ENCODE measurements at regions not wholly inside any gene's neighbourhood (a gene's known extent, or its start where the extent isn't known, plus 50 kb on each side); places are given as distances from the start of the nearest gene placed in this dataset.
"Not testable (repeated sequence)": the region's sequence is repeated elsewhere in the genome, so short reads cannot be mapped to it uniquely, and the experiment has no call there.

DNA sequence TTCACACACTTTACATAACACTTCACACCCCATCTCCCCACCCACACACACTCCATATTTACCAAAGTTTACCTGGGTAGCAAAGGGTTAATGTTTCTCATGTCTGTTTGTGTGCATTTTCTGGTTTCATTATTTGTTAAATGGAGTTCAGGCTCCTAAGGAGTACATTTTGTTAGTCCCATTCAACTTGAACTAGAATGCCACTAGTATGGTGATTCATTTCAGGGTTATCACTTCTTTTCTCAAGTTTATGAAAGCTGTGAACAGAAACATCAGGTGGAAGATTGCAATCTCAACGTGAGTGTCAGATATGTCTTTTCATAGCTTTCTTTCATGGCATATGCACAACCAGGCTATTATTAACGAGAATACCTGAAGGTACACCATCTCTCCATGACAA lies 1027.5 kb downstream of the GATA3 start:
- no peak for DNase-seq

DNA sequence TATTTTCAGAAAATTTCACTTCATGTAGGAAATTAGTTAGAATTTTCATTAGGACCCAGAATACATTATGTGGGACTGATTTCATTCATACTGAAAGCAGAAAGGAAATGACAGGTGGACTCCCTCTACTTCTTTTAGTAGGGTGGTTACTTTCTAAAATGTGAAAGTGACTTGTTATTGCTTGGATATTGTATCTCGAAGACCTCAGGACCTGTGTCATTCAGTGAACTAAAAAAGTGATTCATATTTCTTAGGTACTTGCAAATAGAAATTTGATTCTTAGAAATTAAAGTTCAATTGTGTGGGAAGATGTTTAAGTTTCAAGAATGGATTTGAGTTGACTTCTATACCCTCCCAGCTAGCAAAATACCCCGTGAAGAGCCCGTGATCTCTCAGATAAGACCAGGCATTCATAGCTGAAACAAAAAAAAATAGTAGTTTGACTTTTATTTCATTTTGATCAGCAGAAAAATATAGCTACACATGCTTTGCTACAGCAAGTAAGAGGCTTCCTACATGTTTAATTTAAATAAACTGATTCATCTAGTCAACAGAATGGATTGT lies 1037.1 kb downstream of the GATA3 start:
- DNase-seq: no peak

DNA sequence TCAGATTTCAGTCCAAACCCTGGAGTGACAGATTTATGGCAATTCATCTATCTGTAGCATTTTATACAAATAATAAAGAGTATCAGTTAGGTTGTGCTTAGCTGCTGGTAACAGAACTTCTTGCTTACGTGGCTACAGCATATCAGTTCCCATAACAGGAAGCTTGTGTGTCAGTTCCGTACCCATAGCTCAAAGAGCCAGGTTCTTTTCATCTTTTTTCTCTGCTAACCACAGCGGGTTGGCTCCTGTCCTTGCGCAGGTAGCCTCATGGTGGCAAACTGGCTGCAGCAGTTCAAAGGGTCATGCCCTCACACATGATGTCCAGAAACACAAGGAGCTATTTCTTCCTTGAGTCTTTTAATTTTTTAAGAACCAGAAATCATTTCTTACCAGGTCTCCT lies 1041.8 kb downstream of the GATA3 start:
- no peak for DNase-seq

DNA sequence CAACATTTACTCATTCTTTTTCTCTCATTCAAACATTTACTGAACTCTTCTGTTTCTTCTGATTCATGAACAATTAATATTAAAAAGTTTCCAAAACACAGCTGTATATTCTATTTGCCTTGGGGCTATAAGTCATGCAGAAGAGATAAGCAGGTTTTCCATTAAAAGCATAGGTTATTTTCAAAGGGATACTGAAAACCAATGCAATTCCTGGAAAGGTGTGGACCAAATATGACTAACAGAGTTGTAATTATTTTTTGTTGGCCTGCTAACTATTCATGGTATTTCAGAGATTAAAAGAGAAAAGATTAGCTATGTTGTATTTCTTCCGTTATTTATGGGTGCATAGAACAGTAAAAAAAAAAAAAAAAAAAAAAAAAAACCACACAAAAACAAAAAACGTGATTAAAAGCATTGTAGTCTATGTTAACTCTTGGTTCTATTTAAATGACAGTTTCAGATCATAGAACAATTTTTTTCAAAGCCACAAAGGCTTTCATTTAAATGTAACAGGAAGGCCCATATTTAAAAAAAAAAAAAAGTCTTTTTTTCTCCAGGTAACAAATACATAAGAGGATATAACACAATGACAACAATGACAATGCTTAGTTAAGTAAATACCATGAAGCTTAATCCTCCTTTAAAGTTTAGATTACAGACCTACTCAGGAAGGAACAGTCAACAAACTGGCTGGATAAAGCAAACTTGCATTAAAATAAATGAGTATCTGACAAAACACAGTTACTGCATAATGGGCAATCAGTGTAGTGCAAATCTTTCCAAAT lies 1042.9 kb downstream of the GATA3 start:
- no peak for DNase-seq

DNA sequence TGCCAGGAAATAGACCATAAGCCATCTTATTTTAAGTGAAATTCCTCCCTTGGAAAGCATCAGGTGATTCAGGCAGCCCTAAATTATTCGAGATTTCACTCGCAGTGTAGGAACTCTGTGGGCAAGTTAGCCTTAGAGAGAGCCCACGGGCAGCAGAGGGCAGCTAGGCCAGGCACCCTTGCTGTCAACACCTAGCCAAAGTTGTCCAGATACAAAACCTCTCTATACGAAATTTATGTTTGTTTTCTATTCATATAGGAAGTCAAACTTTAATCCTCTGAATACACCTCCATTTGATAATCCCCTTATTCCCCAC lies 1043.5 kb downstream of the GATA3 start:
- DNase-seq: no peak

DNA sequence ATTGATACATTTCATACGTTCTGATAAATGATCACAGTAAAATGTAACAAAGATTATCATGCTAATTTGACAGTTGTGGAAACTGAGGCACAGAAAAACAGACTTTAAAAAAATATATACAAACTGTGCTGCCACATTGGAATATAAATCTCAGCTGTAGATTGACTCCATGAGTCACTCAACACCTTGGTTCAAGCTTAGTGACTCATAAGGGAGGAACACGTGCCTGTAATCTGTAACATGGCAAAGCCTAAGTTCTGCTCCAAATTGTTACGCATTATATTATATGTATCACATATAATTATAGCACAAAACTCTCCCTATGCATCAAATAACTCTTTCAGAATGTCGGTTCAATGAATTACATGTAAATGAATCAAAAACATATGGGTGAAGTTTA lies 1047.5 kb downstream of the GATA3 start:
- DNase-seq: no peak

DNA sequence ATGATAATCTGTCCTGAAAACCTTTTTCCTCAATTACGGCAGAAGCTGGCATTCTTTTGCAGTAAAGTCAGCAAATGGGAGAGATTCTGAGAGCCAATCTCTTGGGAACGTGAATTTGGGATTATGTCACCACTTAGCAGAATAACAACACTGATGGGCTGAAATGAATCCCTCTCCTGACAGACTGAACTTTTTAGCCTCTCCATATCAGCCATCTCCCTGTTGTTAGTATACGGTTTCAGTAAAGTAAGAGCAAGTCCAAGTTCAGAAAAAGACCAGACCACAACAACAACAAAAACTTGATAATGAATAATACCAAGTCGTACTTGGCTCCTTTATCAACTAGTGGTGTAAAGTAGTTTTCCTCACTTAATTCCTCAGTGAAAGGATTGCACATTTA lies 1048.8 kb downstream of the GATA3 start:
- no peak for DNase-seq

DNA sequence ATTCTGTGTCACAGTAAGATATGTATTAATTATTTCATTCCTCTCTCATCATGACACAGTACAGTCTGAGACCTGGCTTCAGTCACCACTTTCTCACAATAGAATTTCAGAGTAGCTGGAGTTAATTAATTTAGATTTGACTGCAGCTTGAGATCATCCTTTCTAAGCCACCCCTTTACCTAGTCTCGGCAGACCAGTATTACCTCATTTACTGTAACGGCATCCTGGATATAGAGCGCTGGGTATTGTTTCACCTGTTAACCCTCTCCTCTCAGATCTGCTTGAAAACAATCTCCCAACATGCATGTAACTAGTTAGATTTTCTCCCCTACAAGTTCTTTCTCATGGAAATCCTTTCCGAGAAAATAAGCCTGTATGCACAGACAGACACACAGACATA lies 1057.5 kb downstream of the GATA3 start:
- DNase-seq: no peak

DNA sequence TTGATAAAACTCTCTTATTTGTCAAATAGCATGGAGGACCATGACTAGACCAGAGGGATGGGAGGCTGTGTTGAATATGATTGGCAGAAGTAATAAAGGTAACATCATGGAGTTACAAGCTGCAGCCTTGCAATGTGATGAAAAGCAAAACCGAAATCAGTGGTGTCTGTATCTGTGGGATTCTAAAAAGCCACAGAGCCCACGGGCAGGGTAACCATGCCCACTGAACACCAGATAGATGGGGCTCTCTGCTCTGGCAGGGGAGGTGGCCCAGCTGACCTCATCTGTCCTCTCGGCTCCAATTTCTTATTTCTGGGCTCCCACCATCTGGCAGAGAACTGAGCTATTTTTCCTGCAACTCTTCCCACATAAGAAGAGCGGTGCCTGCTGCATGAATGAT lies 1072.2 kb downstream of the GATA3 start:
- DNase-seq: no peak

DNA sequence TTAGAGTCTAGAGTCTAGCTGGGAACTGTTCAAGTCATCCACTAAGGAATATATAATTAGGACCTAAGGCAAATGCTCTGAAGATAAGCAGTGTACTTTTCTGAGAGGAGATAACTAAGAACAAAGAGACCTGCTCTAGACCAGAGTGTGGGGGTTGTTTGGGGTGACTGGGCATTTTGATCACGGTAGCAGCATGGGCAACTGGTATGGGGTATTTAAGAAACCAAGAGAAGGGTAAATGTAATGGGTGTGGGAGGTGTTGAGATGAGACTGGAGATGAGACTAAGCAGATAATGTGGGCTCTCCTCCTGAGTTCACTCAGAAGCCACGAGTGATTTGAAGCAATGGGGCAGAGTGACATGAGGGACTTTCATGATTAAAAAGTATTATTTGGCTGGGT lies 1082.9 kb downstream of the GATA3 start:
- no peak for DNase-seq

DNA sequence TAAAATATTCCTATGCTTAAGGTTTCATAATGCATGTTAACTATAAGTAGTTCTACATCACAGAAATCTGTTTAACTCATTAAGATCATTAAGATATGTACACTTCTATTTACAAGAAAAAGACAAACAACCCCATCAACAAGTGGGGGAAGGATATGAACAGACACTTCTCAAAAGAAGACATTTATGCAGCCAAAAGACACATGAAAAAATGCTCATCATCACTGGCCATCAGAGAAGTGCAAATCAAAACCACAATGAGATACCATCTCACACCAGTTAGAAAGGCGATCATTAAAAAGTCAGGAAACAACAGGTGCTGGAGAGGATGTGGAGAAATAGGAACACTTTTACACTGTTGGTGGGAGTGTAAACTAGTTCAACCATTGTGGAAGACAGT lies 1084.3 kb downstream of the GATA3 start:
- DNase-seq: not testable (repeated sequence)

DNA sequence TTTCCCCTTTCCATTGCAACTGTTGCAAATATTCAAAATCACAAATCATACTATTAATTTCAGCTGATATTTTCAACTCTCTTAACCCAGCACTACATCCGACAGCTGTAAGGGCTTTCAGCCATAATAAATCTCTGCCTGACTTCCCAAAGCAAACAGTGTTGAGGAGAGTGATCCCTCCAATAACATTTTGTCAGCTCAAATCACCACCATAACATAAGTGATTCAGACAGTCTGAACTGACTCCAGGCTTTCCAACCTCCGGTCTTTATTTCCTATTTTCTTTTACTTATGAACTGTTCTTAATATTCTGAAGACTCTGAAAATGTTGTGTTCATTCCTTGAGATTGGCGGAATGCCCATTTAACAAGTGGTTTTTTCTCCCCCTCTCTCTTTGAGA lies 1085.9 kb downstream of the GATA3 start:
- DNase-seq: no peak

DNA sequence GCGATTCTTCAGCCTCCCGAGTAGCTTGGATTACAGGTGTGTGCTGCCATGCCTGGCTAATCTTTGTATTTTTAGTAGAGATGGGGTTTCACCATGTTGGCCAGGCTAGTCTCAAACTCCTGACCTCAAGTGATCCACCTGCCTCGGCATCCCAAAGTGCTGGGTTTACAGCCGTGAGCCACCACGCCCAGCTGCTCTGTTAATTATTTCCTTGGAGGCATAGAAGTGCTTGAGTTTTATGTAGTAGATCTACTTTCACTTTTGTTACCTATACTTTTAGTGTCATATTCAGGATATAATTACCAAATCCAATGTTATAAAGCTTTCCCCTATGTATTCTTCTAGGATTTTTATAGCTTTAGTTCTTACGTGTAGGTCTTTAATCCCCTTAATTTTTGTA lies 1093.0 kb downstream of the GATA3 start:
- no peak for DNase-seq

DNA sequence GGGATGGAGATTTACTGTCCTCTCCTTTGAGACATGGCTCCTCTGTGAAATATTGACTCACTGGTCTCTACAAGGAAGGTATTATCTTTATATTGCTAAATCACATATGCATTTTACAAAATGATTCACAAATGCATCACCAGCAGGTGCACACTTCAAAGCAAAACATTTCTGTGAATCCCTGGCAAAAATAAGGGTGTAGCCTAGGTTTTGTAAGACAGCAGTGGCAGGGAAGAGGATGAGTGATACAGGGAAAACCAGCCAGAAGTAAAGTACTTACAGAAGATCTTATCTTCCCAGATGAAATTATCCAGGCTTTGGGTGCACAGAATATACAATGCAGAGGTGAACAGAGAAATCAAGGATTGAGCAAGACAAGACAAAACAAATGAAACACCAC lies 1094.6 kb downstream of the GATA3 start:
- DNase-seq: no peak

DNA sequence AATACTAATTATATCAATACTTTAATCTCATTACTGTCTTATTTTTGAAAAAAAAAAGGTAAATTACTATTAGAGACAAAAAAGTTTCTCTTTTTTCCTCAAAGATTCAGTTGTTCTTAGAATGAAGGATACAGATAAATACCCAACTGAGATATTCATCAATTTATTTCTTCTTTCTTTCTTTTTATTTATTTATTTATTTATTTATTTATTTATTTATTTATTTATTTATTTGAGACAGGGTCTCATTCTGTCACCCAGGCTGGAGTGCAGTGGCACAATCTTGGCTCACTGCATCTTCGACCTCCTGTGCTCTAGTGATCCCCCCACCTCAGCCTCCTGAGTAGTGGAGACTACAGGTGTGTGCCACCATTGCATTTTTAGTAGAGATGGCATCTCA lies 1098.6 kb downstream of the GATA3 start:
- not testable (repeated sequence) for DNase-seq

DNA sequence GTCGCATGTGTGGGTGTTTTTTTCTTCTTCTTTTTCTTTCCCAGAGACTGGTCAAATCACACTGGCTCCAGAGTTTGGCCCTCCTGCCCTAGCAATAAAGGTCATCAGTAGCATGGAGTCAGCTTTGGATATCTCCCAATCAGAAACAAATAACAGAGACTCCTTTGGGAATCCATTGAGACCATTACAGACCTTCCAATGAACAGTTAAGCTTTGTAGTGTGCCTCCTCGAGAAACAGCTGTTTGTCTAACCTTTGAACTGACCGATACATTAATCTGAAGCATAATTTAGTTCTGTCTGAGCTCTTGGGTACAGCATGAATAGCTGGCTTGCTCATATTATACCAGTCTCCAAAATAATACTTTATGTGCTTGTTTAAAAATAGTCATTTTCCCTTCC lies 1103.2 kb downstream of the GATA3 start:
- no peak for DNase-seq

DNA sequence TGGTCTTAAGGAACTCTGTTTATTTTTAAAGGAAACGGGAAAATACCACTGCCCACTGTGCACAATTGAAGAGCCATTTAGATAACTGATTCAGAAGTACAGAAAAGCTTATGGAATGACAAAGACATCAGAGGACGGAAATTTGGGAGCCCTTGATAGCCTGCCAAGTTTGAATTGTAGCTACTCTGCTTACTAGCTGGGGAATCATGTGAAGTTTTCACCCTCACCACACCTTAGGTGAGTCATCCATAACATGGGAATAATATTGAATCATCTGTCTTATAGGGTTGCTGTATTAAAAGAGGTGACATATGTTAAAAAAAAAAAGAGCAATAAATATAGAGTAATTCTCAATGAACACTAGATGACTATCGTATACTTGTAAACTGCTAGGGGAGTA lies 1104.2 kb downstream of the GATA3 start:
- DNase-seq: no peak

DNA sequence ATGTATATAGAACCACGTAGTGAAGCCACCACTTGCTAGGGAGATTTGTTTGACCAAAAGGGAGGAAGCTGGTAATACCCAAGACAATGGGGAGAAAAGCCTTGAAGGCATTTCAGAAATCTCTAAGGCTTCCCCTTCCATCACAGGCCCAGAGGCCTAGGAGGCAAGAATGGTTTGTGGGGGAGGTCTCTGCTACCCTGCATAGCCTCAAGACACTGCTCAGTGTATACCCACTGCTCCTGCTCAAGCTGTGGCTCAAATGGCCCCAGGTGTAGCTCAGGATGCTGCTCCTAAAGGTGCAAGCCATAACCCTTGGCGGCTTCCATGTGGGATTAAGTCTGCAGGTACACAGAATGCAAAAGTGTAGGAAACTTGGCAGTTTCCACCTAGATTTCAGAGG lies 1105.8 kb downstream of the GATA3 start:
- DNase-seq: no peak

DNA sequence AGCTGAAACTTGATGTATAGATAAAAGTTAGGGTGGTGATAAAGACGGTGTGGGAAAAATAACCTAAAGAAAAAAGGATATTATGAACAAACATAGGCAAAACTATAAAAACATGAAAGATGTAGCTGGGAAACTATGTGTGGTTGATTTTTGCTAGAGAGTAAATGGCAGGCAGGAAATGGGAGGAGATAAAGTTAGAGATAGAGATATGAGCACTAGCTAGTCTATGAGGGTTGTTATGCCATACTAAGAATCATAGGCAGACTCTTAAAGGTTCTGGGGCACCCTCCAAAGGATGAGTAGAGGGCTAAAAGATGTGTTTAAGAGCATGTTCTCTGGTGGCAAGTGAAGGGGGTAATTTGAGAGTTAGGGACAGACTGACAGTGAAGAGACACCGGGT lies 1109.2 kb downstream of the GATA3 start:
- no peak for DNase-seq

DNA sequence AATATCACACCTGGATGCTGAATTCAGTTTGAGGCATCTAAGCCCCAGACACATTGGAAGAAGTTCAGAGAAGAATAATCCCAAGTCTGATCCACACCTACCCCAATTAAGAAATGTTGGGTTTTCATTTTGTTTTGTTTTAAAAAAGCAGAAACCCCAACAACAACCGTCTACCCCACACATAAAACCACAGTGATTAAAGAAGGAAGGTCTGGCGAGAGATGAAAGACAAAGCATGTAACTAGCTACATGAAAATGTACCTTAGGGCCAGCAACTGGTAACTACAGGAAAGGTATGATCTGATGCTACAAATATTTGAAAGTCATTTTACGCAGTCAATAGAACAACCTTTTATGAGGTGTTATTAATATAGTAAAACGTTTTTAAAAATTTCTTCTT lies 1112.3 kb downstream of the GATA3 start:
- no peak for DNase-seq

DNA sequence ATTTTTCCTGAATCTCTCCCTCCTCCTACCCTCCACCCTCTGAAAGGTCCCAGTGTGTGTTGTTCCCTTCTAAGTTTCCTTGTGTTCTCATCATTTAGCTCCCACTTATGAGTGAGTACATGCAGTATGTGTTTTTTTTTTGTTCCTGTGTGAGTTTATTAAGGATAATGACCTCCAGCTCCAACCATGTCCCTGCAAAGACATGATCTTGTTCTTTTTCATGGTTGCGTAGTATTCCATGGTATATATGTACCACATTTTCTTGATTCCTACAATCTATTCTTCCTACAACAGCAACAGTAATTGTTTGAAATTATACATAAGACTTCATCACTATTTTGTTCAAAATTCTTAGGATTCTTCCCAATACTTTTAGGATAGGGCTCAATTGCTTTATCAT lies 1117.8 kb downstream of the GATA3 start:
- no peak for DNase-seq

DNA sequence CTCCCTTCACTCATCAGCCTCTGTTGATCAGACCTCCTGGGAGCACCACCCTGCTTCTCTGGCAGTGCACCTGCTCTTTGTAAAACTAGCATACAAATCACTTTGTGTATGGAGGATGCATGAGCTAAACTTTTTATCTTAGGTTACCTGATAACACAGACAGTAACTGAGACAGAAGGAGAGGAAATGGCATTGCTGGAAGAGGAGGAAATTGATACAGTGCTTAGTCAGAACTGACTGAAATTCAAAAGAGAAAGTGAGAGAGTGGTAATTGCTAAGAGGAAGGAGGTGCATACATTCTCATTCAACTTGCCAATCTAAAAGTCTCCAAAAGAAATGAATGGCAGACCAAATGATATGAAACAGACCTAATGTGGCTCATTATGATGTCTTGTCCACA lies 1120.7 kb downstream of the GATA3 start:
- no peak for DNase-seq

DNA sequence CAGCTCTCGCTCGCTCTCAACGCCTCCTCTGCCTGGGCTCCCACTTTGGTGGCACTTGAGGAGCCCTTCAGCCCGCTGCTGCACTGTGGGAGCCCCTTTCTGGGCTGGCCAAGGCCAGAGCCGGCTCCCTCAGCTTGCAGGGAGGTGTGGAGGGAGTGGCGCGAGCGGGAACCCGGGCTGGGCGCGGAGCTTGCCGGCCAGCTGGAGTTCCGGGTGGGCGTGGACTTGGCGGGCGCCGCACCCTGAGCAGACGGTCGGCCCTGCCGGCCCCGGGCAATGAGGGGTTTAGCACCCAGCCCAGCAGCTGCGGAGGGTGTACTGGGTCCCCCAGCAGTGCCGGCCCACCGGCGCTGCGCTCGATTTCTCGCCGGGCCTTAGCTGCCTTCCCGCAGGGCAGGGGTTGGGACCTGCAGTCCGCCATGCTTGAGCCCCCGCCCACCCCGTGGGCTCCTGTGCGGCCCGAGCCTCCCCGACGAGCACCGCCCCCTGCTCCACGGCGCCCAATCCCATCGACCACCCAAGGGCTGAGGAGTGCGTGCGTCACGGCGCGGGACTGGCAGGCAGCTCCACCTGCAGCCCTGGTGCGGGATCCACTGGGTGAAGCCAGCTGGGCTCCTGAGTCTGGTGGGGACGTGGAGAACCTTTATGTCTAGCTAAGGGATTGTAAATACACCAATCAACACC lies 1128.9 kb downstream of the GATA3 start:
- DNase-seq: not testable (repeated sequence)

DNA sequence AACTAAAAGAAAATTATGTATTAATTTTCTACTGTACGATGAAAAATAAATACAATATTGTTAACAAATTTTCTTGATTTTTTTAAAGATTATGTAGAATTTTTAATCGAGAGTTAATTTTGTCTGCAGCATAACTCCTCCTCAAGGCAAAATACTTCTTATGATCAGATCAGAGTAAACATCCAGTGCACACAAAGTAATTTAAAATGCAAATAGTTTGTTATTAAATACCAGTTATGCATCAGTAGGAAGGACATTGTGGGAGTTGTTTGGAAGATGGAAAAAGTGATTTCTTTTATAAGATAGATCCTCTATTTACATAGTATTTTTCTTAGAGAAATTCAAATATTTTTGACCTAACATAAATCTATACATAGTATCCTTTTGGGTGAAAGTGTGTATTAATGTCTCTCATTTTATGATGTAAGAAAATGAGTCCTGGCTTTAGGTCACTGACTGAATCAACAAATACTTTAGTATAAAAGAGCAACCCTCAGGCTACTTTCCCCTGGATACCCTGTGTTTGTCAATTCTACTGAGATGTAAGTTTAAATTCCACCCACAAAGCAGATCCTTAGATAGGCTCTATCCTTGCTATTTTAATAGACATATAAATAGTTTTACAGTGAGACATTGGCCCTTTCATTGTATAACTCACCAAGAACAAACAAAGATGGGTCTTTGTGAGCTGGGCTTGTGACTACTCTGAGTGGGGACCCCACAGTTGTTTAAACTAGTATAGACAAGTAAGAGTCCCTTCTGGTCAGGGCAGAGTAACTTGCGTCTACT lies 1133.7 kb downstream of the GATA3 start:
- DNase-seq: no peak

All from SIG-M5 (cell line).